Calu3 (cell line): ENCODE measurements at regions not wholly inside any gene's neighbourhood (a gene's known extent, or its start where the extent isn't known, plus 50 kb on each side); places are given as distances from the start of the nearest gene placed in this dataset.

Experiments used
- BruUV-seq: library from RNA; stranded (reverse); fragments of 400-500 nt; replicated peaks from 2 replicates; lab custom pipeline; 2021; lab: Mats Ljungman, UMichigan
- CTCF ChIA-PET: fragments of 300-600 bp; sonication (Branson Sonifier 250); formaldehyde crosslinking; loops from one replicate; lab custom pipeline; 2022; ENCODE audit warnings: antibody characterized with exemption; lab: Charles Lee
- DNase-seq: peaks from one replicate; pipeline ENCODE4 v3.0.0; 2022
- H3K27ac Mint-ChIP-seq: one replicate; pipeline ENCODE4 v1.8.0; 2022; ENCODE audit warnings: mixed read lengths; ENCODE audit not compliant: unreplicated experiment
- H3K27me3 Mint-ChIP-seq: one replicate; pipeline ENCODE4 v1.8.0; 2022; ENCODE audit warnings: mixed read lengths; ENCODE audit not compliant: unreplicated experiment
- H3K36me3 Mint-ChIP-seq: one replicate; pipeline ENCODE4 v1.8.0; 2022; ENCODE audit warnings: mild to moderate bottlenecking, moderate library complexity, mixed read lengths; ENCODE audit not compliant: insufficient read depth, unreplicated experiment
- H3K4me1 Mint-ChIP-seq: one replicate; pipeline ENCODE4 v1.8.0; 2022; ENCODE audit warnings: mild to moderate bottlenecking, low read depth, mixed read lengths; ENCODE audit not compliant: unreplicated experiment
- H3K4me3 Mint-ChIP-seq: one replicate; pipeline ENCODE4 v1.8.0; 2022; ENCODE audit warnings: mild to moderate bottlenecking, low read depth, moderate library complexity, mixed read lengths; ENCODE audit not compliant: unreplicated experiment
- H3K9me3 Mint-ChIP-seq: one replicate; pipeline ENCODE4 v1.8.0; 2022; ENCODE audit warnings: low read depth, mixed read lengths; ENCODE audit not compliant: unreplicated experiment
- intact Hi-C: fragments of 100-400 bp; cut with micrococcal nuclease; formaldehyde crosslinking; loops from one replicate; pipeline ENCODE4 v1.10.0; 2022; ENCODE audit not compliant: unreplicated experiment
- TF ChIP-seq, protein P1 (sequence below): fragments of 200-600 bp; IDR thresholded peaks from one replicate; pipeline ENCODE4 v1.8.0; 2022; ENCODE audit warnings: antibody characterized with exemption; ENCODE audit not compliant: unreplicated experiment

- H3K27me3 Mint-ChIP-seq = peaks cover 42% of the 10 kb centered on the region
- no peak for DNase-seq
- CTCF ChIA-PET = interaction anchor here (0.7 kb wide), 1 partner anchor 23 kb away, joined by 5 read pairs; no protein-coding TSS in a partner anchor
- H3K27ac Mint-ChIP-seq = no peak overlapping the region
- peaks cover 12% of the 10 kb centered on the region for H3K9me3 Mint-ChIP-seq
- peaks cover 5% of the 10 kb centered on the region for H3K36me3 Mint-ChIP-seq
- peaks cover 18% of the 10 kb centered on the region for H3K4me1 Mint-ChIP-seq
- intact Hi-C loops = no loop called here
- no TSS peak for BruUV-seq
- TF ChIP-seq, protein P1, sequence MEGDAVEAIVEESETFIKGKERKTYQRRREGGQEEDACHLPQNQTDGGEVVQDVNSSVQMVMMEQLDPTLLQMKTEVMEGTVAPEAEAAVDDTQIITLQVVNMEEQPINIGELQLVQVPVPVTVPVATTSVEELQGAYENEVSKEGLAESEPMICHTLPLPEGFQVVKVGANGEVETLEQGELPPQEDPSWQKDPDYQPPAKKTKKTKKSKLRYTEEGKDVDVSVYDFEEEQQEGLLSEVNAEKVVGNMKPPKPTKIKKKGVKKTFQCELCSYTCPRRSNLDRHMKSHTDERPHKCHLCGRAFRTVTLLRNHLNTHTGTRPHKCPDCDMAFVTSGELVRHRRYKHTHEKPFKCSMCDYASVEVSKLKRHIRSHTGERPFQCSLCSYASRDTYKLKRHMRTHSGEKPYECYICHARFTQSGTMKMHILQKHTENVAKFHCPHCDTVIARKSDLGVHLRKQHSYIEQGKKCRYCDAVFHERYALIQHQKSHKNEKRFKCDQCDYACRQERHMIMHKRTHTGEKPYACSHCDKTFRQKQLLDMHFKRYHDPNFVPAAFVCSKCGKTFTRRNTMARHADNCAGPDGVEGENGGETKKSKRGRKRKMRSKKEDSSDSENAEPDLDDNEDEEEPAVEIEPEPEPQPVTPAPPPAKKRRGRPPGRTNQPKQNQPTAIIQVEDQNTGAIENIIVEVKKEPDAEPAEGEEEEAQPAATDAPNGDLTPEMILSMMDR = no peak
- no peak overlapping the region for H3K4me3 Mint-ChIP-seq
These were observed 348.1 kb downstream of the BRD1 start for GRCh38 chr22:49479566-49479965.

DNA sequence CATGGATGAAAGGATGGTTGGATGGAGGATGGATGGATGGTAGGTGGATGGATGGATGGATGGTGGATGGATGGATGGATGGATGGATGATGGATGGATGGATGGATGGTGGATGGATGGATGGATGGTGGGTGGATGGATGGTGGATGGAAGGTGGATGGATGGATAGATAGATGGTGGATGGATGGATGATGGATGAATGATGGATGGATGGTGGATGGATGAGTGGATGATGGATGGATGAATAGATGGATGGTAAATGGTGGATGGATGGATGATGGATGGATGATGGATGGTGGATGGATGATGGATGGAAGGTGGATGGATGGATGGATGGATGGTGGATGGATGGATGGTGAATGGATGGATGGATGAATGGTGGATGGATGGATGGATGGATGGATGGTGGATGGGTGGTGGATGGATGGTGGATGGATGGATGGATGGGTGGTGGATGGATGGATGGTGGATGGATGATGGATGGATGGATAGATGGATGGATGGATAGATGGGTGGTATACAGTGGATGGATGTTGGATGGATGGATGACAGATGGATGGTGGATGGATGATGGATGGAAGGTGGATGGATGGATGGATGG is 350.8 kb downstream of the BRD1 start:
- peaks cover 34% of the 10 kb centered on the region for H3K27me3 Mint-ChIP-seq
- H3K4me1 Mint-ChIP-seq = peaks cover 8% of the 10 kb centered on the region
- intact Hi-C loops = no loop called here
- H3K9me3 Mint-ChIP-seq = peaks cover 12% of the 10 kb centered on the region
- DNase-seq = no peak
- CTCF ChIA-PET = no interaction called here
- TF ChIP-seq, protein P1 = no peak
- H3K4me3 Mint-ChIP-seq = no peak overlapping the region
- H3K36me3 Mint-ChIP-seq = peaks cover 5% of the 10 kb centered on the region
- no peak overlapping the region for H3K27ac Mint-ChIP-seq
- no TSS peak for BruUV-seq

- BruUV-seq = no TSS peak
- H3K27me3 Mint-ChIP-seq = peaks cover 29% of the 10 kb centered on the region
- no peak for DNase-seq
- H3K27ac Mint-ChIP-seq = no peak overlapping the region
- CTCF ChIA-PET = no interaction called here
- peaks cover 12% of the 10 kb centered on the region for H3K9me3 Mint-ChIP-seq
- intact Hi-C loops = no loop called here
- TF ChIP-seq, protein P1 = no peak
- H3K4me3 Mint-ChIP-seq = no peak overlapping the region
- H3K4me1 Mint-ChIP-seq = peaks cover 1% of the 10 kb centered on the region
- H3K36me3 Mint-ChIP-seq = no peaks in the 10 kb centered on the region
These were observed 351.5 kb downstream of the BRD1 start for GRCh38 chr22:49476176-49476575.

- H3K4me3 Mint-ChIP-seq = no peak overlapping the region
- TF ChIP-seq, protein P1 = no peak
- no TSS peak for BruUV-seq
- peaks cover 12% of the 10 kb centered on the region for H3K9me3 Mint-ChIP-seq
- H3K36me3 Mint-ChIP-seq = no peaks in the 10 kb centered on the region
- no peak overlapping the region for H3K27ac Mint-ChIP-seq
- H3K4me1 Mint-ChIP-seq = no peaks in the 10 kb centered on the region
- peaks cover 29% of the 10 kb centered on the region for H3K27me3 Mint-ChIP-seq
- intact Hi-C loops = no loop called here
- DNase-seq = no peak
- CTCF ChIA-PET = no interaction called here
These were observed 352.4 kb downstream of the BRD1 start for GRCh38 chr22:49475253-49475652.
